HG03520 (cell line): ENCODE measurements at regions not wholly inside any gene's neighbourhood (a gene's known extent, or its start where the extent isn't known, plus 50 kb on each side); places are given as distances from the start of the nearest gene placed in this dataset.

Source experiments
- ATAC-seq: cut with Tn5 transposase; IDR thresholded peaks from one replicate; pipeline ENCODE4 v1.9.1; 2021; ENCODE audit warnings: mild to moderate bottlenecking, moderate library complexity; ENCODE audit not compliant: unreplicated experiment

DNA sequence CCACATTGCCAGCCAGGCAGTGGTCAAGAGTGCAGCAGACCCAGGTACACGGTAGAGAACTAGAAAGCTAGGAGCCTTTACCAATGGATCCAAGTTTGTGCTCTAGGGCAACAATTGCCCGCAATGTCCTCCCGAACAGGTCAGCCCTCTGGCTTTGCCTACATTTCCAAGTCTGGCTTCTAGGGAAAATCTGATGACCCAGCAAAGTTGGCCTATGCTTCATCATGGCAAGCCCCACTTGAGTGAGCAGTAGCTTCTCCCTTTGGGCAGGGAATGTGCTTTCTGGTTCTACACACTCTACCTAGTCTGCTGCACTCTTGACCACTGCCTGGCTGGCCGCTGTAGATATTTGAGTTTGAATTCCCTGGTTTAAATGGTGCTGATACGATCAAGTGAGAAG, 361.6 kb upstream of the NR2F2 start:
- no peak for ATAC-seq

DNA sequence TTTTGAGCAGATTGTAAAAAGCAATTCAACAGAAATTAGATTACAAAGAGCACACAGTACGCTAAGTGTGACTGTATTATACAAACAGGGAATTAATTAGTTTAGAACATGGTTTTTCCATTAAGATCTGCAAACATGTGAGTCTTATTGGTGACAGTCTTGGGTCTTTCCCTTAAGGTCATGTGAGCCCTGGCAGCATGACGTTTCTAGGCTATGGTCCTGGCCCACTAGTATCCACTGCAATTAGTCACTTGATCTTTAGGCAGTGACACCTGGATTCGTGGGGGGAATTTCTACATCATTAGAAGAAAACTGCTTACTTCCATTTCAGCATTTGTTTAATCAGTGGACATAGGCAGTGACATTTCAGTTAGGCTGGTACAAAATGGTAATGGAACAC, 360.2 kb upstream of the NR2F2 start:
- ATAC-seq: no peak

DNA sequence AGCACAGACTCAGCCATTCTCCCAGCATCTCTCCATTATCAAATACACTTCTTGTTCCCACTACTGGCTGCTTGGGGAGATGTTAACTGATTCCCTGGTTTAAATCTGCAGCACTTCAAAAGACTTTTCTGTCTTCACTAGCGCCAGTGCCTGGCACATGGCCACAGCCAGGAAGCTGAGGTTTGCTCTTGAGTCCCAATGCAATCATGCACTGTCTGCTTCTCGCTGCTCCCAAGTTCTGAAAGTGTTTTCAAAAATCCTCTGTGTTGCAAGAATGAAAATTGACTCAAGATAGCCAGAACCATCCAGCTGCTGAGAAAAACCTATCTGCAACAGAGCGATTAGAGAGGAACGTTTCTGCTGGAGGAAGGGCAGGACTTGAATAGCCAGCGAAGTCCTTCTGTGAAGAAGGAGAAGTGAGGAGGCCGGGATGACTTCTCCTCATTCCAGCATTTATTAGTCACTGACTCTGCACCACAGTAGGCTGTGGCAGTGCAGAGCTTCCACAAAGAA, 358.4 kb upstream of the NR2F2 start:
- ATAC-seq: no peak

DNA sequence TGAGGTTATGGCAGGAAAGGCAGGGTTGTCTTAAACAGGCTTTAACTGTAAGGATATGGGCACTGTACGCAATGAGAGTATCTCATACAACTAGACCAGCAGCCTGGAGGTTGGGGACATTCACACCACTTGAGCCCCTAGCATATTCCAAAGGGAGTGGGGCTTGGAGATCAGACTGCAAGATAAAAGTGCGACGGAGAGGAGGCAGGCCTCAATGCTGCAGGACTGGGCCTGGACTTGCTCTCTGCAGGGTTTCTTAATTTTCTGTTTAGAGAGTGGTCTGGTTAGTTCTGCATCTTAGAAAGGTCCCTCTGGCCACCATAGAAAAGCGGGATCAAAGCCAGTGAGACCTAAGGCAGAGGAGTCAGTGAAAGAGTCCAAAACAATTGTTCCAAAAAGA, 357.7 kb upstream of the NR2F2 start:
- ATAC-seq: no peak

DNA sequence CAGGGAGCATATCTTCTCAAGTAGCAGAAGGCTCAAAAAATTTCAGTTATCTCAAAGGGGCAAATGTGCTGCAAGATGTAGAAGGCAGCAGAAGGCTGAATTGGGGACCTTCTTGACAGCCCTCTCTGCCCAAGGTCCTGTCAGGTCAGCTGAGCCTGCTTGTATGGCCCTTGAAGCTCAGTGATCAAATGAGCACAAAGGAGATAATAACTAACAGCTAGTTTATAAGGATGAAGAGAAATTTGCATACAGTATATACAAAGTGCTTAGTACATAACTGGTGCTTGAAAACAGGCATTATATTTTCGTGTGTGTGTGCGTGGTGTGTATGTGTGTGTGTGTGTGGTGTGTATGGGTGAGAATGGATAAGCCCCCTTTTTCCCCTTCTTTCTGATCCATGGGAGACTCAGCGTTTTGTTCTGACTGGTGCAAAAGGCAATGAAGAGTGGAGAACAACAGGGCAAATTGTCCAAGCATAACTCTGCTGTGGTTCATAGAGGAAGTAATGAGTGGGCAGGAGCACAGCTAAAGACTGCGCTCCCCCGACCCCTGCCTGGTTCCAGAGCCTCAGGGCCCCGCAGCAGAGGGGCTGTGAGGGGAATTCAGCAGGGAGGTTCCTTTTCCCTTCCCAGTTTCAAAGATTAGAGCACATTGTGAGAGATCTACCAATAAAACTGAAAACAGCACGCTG, 356.8 kb upstream of the NR2F2 start:
- no peak for ATAC-seq

DNA sequence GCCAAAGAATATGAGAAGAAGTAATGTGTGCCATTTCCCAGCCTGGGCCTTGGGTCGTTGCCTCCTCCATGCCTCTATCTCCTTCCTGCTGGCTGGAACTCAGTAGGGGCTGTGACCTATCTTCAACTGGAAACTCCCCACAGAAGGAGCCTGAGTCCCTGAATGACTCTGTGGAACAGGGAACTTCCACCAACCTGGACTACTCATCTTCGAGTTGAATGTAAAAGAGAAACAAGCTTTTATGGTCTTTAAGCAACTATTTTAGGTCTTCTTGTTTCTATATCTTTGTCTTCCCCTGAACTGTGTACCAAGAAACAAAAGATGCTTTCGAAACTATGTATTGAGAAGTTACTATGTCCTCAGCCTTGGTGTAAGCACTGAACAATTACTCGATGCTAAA, 355.3 kb upstream of the NR2F2 start:
- ATAC-seq: no peak

DNA sequence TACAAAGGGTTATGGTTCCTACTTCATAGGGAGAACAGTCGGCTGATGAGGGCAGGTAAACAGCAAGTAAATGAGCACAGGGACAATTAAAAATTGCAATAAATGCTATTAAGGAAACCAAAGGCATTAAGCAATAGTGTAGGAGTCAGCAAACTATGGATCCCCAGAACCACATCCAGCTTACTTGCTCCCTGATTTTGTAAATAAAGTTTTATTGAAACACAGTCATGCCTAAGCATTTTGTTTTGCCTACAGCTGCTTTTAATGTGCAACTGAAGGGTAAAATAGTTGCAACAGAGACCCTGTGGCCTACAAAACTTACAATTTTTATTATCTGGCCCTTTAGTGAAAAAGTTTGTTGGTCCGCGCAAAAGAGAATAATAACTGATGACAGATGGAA, 351.2 kb upstream of the NR2F2 start:
- no peak for ATAC-seq

DNA sequence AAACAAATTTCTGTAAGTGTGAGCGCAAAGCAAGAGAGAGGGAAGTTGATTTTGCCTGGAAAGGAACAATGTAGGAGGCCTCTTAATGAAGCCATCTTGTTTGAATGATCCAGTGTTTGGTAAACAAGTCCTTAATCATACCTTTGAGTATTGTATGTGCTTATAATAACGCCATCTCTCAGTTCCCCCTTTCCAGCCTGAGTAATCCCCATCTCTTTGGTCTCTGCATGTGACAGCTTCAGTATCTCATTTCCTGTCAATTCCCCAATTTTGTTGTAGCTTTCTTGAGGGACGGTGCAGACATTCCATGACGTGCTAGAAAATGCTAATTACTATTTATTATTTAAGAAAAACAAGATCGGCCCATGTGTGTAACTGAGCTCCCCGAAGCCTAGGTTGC, 349.3 kb upstream of the NR2F2 start:
- ATAC-seq: no peak

DNA sequence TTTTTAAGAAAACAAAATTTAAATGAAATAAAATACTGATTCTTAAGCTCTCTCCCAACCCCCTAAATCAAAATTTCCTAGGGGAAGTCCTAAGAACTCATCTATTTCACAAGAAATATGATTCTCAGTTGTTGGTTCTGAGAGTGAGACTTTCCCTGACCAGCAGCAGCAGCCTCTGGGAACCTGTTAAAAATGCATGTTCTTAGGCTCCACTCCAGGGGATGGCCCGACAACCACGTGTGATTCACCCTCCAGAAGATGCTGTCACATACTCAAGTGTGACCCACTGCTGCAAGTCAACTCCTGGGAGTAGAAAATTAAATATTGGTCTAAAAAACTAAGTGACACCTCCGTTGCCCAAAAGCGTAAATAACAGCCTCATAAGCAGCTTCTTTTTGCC, 343.2 kb upstream of the NR2F2 start:
- no peak for ATAC-seq

DNA sequence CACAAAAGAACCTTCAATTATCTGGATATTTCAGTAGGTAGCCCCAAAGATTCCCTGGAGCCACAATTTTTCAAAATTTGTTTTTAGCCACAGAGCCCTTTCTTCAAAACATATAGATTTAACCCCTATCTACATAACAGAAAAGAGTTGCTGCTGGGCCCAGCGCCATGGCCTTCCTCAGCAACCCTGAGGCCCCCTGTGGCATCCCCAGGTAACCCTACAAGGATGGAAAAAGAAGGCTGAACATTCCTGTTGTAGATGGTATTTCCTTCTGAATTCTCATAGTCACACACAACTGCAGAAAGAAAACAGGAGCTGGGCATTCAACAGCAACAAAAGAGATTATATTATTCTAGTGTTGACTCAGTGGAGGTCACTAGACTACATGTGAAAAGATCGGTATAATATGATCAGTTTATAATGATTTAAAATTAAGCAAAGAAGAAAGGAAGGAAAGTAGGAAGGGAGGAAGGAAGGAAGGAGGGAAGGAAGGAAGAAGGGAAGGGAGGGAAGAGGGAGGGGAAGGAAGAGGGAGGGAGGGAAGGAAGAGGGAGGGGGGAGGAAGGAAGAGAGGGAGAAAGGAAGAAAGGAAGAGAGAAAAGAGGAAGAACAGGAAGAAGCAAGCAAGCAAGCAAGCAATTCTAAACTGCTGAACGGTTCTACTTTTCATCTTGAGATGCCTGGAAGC, 342.5 kb upstream of the NR2F2 start:
- ATAC-seq: no peak

DNA sequence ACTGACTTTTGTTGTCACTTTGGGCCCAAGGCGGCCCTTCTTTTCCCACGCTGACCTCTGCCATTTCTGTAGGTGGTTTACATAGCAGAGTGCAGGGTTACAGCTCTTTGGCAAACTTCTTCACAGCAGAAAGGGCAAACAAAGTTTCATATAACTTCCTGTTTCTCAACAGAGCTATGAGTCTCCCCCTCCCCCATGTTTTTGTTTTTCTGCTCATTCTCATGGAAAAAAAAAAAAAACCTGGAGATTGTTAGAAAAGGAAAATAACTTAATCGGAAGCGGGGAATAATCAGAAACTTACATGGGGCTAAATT, 342.0 kb upstream of the NR2F2 start:
- ATAC-seq: no peak

DNA sequence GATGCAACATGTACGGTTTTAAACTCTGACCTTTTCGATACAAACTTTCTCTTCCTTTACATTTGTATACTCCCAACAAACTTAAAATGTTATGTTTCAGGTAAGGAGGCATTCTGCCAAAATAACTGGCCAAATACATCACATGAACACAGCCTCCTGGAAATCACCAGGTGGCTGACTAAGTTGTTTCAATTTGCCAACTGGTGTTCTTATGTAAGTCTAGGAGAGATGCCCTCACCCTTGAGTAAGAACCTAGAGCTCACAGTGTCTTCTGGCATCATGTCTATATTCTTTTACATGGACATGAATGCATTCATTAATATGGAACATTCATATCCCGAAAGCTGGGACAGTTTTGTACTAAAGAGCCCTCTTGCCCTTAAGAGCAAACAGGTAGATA, 341.1 kb upstream of the NR2F2 start:
- ATAC-seq: no peak

DNA sequence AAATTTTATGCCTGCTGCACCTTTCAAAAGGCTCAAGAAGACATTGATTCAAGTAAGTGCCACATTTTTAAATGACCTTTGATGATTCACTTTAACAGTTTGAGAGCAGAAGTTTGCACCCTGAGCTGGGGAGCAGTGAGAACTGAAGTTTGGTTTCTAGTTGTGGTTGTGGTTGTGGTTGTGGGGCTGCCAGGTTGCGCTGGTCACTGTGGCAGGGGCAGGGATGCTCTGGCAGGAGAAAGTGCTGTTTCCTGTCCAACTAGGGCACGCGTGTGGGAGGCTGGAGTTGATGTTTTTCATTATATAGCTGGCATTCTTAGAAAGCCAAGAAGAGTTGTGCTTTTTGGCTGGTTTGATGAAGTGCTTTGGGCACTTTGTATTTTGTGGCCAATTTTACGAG, 339.7 kb upstream of the NR2F2 start:
- ATAC-seq: no peak

DNA sequence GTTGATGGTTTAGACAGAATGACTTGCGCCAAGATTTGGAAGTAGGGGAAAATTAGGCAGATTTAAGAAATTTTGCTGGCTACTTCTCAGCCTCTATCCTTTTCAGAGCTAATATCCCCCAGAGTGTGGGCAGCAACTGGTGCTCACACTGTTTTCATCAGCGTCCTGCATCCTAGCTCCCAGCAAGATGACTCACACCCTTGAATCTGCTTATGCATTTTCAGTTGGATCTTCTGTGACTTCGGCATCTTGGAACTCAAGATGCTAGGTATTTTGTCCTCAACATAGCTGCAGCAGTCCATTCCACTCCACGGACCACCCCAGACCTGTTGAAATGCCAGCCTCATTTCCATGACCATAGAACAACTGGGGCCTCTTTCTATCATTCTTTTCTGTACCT, 336.1 kb upstream of the NR2F2 start:
- ATAC-seq: no peak

DNA sequence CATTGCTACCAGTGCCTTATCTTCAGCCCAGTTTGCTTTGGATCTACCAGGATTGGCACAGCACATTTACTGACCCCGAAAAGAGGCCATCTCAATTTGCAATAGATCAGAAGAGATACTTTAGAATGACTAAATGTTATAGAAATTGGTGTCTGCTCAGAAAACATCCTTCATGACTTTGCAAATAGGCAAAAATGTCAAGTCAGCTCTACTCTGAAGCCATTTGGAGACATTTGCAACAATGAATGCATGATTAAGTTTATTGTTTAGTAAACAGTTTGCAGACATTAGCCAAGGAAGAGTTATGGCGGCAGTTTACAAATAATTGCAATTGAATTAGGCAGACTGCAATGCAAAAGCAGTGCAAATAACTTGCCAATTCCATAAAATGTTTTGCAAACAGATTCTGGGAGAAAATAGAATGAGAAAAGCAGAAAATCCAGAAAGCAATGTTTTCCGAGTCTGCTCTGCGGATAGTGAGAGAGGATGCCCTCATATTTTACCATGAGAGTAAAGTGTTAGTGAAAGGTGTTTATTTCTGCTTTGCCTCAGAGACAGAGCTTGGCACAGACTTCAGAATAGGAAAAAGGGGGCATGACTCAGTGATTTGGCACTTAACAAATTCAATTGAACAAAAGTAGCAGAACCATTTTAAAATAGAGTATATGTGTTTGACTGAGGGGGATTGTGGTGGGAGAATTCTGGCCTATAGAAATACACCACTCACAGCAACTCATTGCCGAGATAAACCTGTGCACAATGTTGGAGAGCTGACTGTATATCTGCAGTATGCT, 334.9 kb upstream of the NR2F2 start:
- ATAC-seq: no peak

DNA sequence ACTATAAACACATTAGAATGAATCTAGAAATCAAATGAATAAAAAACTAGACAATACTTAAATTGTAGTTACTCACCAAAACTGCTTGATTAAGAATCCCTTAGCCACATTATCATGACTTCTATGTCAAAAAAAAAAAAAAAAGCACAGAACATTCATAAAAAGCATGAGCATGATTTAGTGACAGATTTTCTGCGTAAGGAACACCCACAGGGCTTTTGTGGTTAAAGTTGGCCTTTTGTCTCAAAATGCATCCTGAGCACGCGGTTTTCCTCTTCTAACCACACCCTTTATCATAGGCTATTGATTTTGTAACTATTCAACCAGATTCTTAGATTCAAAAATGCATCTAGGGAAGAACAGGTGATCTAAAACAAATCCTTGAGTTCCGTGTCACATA, 334.0 kb upstream of the NR2F2 start:
- ATAC-seq: no peak

DNA sequence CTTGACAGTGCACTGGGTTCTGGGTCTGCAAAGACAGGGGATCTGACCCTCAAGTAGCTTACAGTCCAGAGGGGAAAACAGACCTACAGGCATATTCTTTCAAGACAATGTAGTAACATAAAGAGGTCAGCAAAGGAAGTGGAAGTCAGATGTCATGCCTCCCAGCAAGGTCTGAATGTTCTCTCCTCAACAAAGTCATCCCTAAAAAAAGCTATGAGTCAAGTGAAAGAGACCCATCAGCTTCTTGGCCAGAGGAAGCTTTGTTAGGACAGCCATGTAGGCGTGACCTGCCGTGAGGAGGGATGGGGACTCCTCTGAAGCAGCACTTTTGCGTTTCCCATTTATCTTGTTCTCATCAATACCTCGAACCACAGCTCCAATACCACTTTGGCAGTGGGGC, 331.6 kb upstream of the NR2F2 start:
- no peak for ATAC-seq

DNA sequence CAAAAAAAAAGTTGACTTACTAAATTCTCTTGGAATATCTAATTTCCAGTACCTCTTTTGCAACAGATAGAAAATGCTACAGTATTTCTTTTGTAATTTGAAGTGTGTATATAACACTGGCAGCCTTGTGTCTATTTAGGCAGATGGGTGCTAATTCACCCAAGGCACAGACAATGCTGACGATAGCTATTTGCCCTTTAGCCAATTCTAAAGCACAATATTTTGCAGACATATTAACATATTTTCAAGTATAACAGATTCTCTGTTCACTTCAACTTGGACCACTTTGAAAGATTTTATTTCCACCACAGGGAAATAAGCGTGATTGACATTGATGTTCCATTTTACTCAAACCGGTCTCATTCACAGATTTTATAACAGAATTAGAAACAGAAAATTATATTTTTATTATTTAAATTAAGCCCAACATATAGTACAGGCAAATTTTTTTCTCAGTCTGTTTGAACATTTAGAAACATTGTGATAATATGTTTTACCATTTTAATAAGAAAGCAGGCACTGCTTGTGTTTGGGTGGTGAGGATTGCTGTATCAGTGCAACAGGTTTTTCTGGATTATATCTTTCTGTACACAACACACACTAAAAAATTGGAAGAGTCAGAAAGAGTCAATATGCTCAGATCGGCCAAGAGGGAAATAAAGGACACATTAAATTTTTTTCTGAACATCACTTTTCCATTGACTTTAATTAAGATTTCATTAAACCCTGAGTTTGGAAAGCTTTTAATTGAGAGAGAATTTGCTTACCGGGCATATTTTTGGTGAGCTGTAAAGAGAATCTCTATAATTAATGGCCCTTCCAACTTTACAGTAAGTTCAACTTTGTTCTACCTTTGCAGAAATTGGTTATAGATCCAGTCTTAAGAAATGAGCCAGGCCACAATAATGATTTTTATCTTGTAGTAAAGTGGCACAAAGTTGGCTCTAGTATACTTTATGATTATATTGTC, 327.3 kb upstream of the NR2F2 start:
- no peak for ATAC-seq

DNA sequence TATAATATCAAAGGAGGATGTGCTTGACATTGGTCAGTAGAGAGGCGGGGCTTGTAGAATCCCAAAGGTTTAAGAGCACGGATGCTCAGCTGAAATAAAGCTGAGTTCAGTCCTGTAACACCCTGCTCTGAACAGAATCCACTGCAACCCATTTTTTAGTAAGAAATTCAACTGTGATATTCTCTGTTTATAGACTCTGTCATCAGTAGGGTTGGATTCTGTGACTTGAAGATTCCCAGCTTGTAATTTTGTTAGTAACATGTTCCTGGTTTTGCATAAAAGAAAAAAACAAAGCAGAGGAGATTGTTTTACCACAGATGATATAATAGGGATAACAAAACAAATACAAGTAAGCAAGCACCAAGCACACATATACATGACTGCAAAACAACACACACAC, 324.6 kb upstream of the NR2F2 start:
- no peak for ATAC-seq

DNA sequence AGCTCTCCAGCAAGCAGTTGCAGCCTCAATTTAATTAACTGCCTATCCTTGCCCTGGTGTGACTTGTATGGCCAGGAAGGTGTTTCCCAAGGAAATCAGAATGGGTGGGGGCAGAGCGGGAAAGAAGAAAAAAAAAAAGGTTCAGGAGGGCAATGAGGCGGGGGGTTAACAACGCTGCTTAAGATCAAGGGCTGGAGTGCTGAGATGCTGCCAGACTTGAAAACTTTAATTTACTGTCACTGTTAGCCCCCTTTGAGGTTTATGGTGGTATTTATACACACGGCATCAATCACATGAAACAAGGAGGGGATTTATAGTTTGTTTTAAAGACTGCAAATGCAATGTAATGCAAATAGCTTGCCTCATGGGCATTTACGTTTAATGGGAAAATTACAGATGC, 319.4 kb upstream of the NR2F2 start:
- no peak for ATAC-seq

DNA sequence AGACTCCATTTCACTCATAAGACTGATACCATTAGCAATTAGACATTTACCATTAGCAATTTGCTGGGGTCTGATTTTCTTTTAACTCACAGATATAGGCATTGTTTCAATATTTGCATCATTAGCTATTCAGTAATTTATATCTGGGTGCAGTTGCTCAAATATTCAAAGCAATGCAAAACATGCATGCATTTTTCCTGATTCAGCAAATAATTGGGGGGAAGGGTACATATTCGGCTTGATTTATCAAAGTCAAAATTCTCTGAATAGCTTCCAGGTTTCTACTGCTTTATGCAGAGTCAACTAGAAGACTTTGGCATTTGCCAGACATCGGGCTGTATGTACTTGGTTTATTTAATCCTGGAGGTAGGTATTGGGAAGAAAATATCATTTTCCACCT, 315.6 kb upstream of the NR2F2 start:
- no peak for ATAC-seq
